ENCODE measurements at regions not wholly inside any gene's neighbourhood (a gene's known extent, or its start where the extent isn't known, plus 50 kb on each side); places are given as distances from the start of the nearest gene placed in this dataset.

- no TSS peak for BruUV-seq (replicated peaks)
- CTCF ChIA-PET = no interaction called here
- no peak for DNase-seq (ENCODE audit: low spot score)
Observed at GRCh38 chr14:45972416-45972815, 679.2 kb downstream of the RPL10L start.

GRCh38 chr14:45970621-45971020, 681.0 kb downstream of the RPL10L start:
- Histone ChIP-seq H3K9me3 (ENCODE audit: low read depth, low read length, poor library complexity, severe bottlenecking) (peaks cover 30% of the 10 kb centered on the region), H3K4me1 (ENCODE audit: insufficient read depth, low read length, poor library complexity, severe bottlenecking) (no peaks in the 10 kb centered on the region), H3K27ac (ENCODE audit: low read depth, low read length, poor library complexity, severe bottlenecking) (no peak overlapping the region), H3K4me3 (ENCODE audit: low read depth, low read length, poor library complexity, severe bottlenecking) (no peak overlapping the region), H3K27me3 (replicated peaks; ENCODE audit: insufficient read depth, low read depth, low read length, poor library complexity) (no peaks in the 10 kb centered on the region), H3K36me3 (ENCODE audit: insufficient read depth, low read length, poor library complexity, severe bottlenecking) (no peaks in the 10 kb centered on the region)
- ChIA-PET POLR2A (ENCODE audit: low non-redundant PET) (no interaction called here), CTCF (no interaction called here)
- intact Hi-C loops (cut with micrococcal nuclease; ENCODE audit: unreplicated experiment) = no loop called here
- DNase-seq (ENCODE audit: low spot score) = no peak
- BruUV-seq (replicated peaks) = no TSS peak
- TF ChIP-seq EZH2 (IDR thresholded peaks at IDR 0.05; ENCODE audit: borderline replicate concordance, low read depth, low read length, poor library complexity, severe bottlenecking) (no peak), CTCF (conservative IDR thresholded peaks at IDR 0.05; ENCODE audit: low read depth, low read length) (no peak)

More at GRCh38 chr14:45972416-45972815, 679.2 kb downstream of the RPL10L start:
- Histone ChIP-seq H3K27ac (ENCODE audit: low read depth, low read length, poor library complexity, severe bottlenecking) (no peak overlapping the region), H3K4me3 (ENCODE audit: low read depth, low read length, poor library complexity, severe bottlenecking) (no peak overlapping the region), H3K36me3 (ENCODE audit: insufficient read depth, low read length, poor library complexity, severe bottlenecking) (no peaks in the 10 kb centered on the region), H3K4me1 (ENCODE audit: insufficient read depth, low read length, poor library complexity, severe bottlenecking) (no peaks in the 10 kb centered on the region), H3K9me3 (ENCODE audit: low read depth, low read length, poor library complexity, severe bottlenecking) (peaks cover 35% of the 10 kb centered on the region), H3K27me3 (replicated peaks; ENCODE audit: insufficient read depth, low read depth, low read length, poor library complexity) (no peaks in the 10 kb centered on the region)
- POLR2A ChIA-PET (ENCODE audit: low non-redundant PET) = no interaction called here
- intact Hi-C loops (cut with micrococcal nuclease; ENCODE audit: unreplicated experiment) = no loop called here
- no peak for TF ChIP-seq EZH2 (IDR thresholded peaks at IDR 0.05; ENCODE audit: borderline replicate concordance, low read depth, low read length, poor library complexity, severe bottlenecking)
- no peak for TF ChIP-seq CTCF (conservative IDR thresholded peaks at IDR 0.05; ENCODE audit: low read depth, low read length)

GRCh38 chr14:45968037-45968436, 683.5 kb downstream of the RPL10L start:
- H3K36me3 ChIP-seq (ENCODE audit: insufficient read depth, low read length, poor library complexity, severe bottlenecking) = no peaks in the 10 kb centered on the region
- no peak overlapping the region for H3K4me3 ChIP-seq (ENCODE audit: low read depth, low read length, poor library complexity, severe bottlenecking)
- CTCF ChIA-PET = no interaction called here
- no peaks in the 10 kb centered on the region for H3K4me1 ChIP-seq (ENCODE audit: insufficient read depth, low read length, poor library complexity, severe bottlenecking)
- BruUV-seq (replicated peaks) = no TSS peak
- intact Hi-C loops (cut with micrococcal nuclease; ENCODE audit: unreplicated experiment) = no loop called here
- peaks cover 24% of the 10 kb centered on the region for H3K9me3 ChIP-seq (ENCODE audit: low read depth, low read length, poor library complexity, severe bottlenecking)
- no peak for TF ChIP-seq EZH2 (IDR thresholded peaks at IDR 0.05; ENCODE audit: borderline replicate concordance, low read depth, low read length, poor library complexity, severe bottlenecking)
- TF ChIP-seq CTCF (conservative IDR thresholded peaks at IDR 0.05; ENCODE audit: low read depth, low read length) = no peak
- DNase-seq (ENCODE audit: low spot score) = no peak
- H3K27ac ChIP-seq (ENCODE audit: low read depth, low read length, poor library complexity, severe bottlenecking) = no peak overlapping the region
- POLR2A ChIA-PET (ENCODE audit: low non-redundant PET) = no interaction called here
- H3K27me3 ChIP-seq (replicated peaks; ENCODE audit: insufficient read depth, low read depth, low read length, poor library complexity) = no peaks in the 10 kb centered on the region

All from A673 (cell line).